GM10266 (cell line): ENCODE measurements at regions not wholly inside any gene's neighbourhood (a gene's known extent, or its start where the extent isn't known, plus 50 kb on each side); places are given as distances from the start of the nearest gene placed in this dataset.

Experiments
- DNase-seq: peaks from one replicate; pipeline ENCODE4 v3.0.0; 2012; ENCODE audit errors: extremely low spot score
- TF ChIP-seq, protein P1 (sequence below): IDR thresholded peaks from 2 replicates; pipeline ENCODE4 v1.5.1; 2012; ENCODE audit warnings: mild to moderate bottlenecking, low read depth; ENCODE audit not compliant: control insufficient read depth, insufficient read depth; ENCODE audit errors: missing control alignments

DNA sequence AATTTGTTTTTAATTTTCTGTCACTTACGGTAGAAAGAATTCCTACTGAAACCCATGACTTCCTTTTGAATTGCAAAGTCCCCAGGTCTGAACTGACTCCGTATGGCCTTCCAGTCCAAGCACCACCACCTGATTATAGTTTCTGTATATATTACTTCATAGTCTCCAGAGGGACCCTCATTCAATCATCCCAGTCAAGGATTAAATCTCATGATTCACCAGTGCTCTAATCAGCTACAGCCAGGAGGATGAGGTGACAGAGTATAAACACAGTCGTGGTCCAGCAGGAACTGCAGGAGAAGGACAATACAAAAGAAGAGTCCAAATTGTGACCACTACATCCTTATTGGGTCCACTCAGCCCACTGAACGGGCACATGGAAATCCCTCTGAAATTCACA, 418.9 kb upstream of the C16orf82 start:
- DNase-seq: no peak
- TF ChIP-seq, protein P1, sequence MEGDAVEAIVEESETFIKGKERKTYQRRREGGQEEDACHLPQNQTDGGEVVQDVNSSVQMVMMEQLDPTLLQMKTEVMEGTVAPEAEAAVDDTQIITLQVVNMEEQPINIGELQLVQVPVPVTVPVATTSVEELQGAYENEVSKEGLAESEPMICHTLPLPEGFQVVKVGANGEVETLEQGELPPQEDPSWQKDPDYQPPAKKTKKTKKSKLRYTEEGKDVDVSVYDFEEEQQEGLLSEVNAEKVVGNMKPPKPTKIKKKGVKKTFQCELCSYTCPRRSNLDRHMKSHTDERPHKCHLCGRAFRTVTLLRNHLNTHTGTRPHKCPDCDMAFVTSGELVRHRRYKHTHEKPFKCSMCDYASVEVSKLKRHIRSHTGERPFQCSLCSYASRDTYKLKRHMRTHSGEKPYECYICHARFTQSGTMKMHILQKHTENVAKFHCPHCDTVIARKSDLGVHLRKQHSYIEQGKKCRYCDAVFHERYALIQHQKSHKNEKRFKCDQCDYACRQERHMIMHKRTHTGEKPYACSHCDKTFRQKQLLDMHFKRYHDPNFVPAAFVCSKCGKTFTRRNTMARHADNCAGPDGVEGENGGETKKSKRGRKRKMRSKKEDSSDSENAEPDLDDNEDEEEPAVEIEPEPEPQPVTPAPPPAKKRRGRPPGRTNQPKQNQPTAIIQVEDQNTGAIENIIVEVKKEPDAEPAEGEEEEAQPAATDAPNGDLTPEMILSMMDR: no peak

DNA sequence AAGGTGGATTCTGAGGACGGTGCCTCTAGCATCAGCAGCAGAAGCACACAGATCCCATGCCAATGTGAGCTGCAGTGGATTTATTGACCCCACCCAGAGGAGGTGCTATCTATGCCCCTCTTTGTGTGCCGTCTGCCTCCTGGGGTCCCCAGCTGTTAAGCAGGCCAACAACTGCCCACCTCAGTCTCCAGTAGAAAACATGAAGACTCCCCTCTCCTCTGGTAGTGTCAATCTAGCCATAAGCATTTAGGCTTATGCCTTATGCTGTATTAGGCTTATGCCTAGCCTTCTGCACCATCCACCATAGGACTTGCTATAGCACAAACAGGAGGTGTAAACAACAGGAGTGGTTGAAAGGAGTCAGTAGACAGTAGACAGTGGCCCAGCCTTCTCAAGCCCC, 417.9 kb upstream of the C16orf82 start:
- TF ChIP-seq, protein P1: no peak
- DNase-seq: no peak

DNA sequence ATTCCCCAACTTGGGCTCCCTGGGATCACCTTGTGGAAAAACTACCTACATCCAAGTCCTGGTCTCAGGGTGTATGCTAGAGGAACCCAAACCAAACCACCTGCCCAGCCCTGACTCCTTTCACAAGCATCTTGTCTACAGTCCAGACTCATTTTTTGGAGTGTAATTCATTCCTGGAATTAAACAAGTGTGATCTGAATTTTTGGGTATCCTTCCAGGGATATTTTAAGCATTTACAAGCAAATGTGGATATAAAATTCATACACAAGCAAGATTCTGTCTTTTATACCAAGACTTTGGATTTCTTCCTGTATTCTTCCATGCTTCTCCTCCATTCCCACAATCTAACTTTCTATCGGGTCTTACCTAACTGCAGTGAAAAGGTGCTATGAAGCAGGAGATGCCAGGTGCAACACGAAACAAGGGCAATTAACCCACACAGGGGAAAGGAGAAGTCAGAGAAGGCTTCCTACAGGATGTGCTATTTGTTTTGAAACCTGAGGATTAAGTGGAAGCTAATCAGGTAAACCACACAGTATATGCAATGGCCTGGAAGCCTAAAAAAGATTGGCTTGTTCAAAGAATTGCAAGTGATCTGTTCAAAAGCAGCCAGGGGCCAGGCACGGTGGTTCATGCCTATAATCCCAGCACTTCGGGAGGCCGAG, 417.2 kb upstream of the C16orf82 start:
- DNase-seq: no peak
- TF ChIP-seq, protein P1: no peak

DNA sequence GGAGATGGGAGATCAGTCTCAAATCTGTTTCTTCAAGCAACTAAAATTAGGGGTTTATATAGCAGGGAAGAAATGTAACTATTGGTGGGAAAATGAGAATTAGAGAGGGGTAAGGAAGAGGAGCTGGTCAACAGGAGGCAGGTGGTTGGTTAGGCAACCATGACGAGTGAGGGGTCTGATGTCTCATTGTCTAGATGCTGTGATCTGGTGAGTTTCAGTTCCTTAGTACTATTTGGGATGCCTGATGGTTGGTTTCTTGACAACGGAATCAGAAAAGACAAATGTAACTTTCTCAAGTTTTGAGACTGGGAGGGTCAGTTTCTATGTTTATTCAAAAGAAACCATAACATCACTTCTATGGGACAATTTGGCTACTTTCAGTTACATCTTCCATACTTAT, 415.3 kb upstream of the C16orf82 start:
- DNase-seq: no peak
- TF ChIP-seq, protein P1: no peak

DNA sequence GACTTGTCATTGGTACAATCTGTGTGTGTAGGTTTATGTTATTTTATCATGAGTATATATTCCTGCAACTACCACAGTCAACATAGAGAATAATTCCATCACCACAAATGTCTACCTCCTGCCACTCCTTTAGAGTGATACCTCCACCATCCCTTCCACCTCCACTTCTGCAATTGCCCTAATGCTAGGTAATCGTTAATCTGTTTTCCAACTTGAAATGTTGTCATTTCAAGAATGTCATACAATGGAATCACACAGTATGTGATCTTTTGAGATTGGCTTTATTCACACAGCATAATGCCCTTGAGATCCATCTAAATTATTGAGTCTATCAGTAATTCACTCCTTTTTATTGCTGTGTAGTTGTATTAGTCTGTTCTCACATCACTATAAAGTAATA, 414.8 kb upstream of the C16orf82 start:
- DNase-seq: no peak
- TF ChIP-seq, protein P1: no peak

DNA sequence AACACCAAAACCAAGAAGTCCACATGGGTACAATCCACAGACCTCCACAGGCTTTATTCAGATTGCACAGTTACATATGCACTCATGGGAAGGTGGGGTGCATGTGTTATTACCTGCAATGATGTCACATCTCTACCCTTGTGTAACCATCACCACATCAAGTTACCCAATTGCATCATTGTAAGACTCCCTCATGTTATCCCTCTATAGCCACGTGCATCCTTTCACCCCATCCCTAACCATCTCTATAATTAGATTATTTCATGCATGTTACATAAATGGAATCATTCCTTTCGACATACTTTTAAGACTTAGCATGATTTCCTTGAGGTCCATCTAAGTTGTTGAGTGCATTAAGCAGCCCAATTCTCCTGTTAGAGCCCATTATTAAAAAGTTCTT, 408.2 kb upstream of the C16orf82 start:
- no peak for DNase-seq
- TF ChIP-seq, protein P1: no peak

DNA sequence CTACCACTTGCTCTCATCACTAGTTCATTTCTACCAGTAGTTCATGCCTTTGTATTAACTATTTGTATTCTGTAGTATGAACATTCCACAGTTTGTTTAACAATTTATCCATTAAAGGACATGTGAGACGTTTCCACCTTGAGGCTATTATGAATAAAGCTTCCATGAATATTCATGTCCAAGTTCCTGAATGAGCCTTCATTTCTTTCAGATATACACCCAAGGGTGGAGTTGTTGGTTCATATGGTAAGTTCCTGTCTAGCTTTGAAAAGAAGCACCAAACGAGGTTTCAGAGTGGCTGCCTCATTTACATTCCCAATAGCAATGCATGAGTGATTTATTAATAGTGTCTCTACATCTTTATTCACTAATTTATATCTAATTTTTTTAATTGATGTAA, 407.8 kb upstream of the C16orf82 start:
- DNase-seq: no peak
- TF ChIP-seq, protein P1: no peak
